ENCODE measurements at regions not wholly inside any gene's neighbourhood (a gene's known extent, or its start where the extent isn't known, plus 50 kb on each side); places are given as distances from the start of the nearest gene placed in this dataset.
A peak's percentile ranks its signal among the peaks of the same experiment; 100 is the strongest.

DNA sequence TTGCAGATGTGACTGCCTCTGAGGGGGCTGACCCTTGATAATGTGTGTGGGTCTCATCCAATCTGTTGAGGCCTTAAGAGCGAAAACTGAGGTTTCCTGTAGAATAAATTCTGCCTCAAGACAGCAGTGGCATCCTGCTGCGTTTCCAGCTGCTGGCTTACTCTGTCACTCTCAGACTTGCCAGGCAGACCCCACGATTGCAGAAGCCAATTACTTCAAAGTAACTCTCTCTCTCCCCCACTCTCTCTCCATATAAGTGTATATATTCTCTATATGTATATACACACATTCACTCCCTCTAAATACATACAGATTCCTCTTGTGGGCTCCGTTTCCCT is 152.5 kb upstream of the ALKAL2 start:
- no peak overlapping the region for H3K4me3 ChIP-seq (ENCODE audit: low read depth, low read length)
- TF ChIP-seq CTCF (IDR thresholded peaks at IDR 0.05; ENCODE audit: low read depth, low read length): no peak
- H3K27ac ChIP-seq: no peak overlapping the region
- no peaks in the 10 kb centered on the region for H3K36me3 ChIP-seq
- no peaks in the 10 kb centered on the region for H3K9me3 ChIP-seq (ENCODE audit: severe bottlenecking)
- DNase-seq: no peak
- no peaks in the 10 kb centered on the region for H3K27me3 ChIP-seq (ENCODE audit: insufficient read depth, low read depth, severe bottlenecking)

DNA sequence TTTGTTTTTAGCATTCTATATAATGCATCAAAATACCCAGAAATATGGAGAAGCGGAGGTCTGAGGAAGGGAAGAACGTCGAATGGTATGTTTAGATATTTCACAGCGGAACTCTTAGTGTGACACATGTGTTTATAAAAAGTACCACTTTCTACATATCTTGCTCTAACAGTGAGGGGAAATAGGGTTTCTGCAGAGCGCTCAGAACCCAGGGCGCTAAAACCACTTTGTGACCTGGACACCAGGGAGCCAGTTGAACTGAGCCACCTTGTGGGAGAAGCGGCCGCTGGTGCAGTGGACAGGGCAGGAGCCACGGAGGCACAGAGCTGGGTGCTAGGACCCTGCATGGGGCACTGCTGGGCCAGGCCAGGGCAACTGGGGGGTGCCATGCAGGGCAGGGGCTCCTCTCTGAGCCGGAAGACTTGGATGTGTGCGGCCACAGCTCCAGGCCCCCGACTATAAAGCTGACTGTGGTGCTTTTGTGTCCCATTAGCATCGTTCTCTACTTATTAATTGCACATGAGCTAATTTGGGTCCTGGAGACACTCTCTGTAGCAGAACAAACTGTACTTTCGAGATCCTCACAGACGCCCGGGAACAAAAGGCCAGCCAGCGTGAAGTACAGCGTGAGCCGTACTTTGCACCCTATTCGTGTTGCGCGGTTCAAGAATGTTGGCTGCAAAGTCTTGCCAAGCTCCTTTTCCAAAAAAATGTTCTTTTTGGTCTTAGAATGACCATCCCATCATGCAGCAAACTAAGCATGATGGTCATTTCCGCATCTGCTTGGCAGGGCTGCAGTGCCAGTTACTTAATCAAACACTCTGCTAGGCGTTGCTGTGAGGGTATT is 151.9 kb upstream of the ALKAL2 start:
- no peak overlapping the region for H3K4me3 ChIP-seq (ENCODE audit: low read depth, low read length)
- H3K27ac ChIP-seq: no peak overlapping the region
- H3K9me3 ChIP-seq (ENCODE audit: severe bottlenecking): no peaks in the 10 kb centered on the region
- no peak for DNase-seq
- H3K27me3 ChIP-seq (ENCODE audit: insufficient read depth, low read depth, severe bottlenecking): no peaks in the 10 kb centered on the region
- no peak for TF ChIP-seq CTCF (IDR thresholded peaks at IDR 0.05; ENCODE audit: low read depth, low read length)
- H3K36me3 ChIP-seq: no peaks in the 10 kb centered on the region

DNA sequence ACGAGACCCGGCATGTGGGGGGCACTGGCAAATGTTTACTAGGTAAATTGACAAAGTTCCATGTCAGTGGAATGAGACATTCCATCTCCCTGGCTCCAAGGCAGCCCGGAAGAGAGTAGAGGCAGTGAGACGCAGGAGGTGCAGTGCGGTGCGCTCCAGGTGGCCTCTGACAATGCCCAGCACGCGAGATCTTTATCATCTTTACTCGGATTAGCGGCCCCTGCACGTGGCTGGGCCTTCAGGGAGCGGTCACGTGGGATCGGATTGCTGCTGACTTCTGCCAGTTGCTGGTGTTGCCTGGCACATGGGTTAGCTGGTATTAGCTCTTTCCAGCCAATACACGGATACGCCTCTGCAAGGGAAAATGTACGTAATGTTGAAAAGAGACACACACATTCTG is 151.2 kb upstream of the ALKAL2 start:
- no peak overlapping the region for H3K4me3 ChIP-seq (ENCODE audit: low read depth, low read length)
- H3K27ac ChIP-seq: no peak overlapping the region
- H3K9me3 ChIP-seq (ENCODE audit: severe bottlenecking): no peaks in the 10 kb centered on the region
- TF ChIP-seq CTCF (IDR thresholded peaks at IDR 0.05; ENCODE audit: low read depth, low read length): no peak
- DNase-seq: peak; percentile 85
- H3K36me3 ChIP-seq: no peaks in the 10 kb centered on the region
- no peaks in the 10 kb centered on the region for H3K27me3 ChIP-seq (ENCODE audit: insufficient read depth, low read depth, severe bottlenecking)

- Histone ChIP-seq H3K9me3 (ENCODE audit: severe bottlenecking) (no peaks in the 10 kb centered on the region), H3K27me3 (ENCODE audit: insufficient read depth, low read depth, severe bottlenecking) (no peaks in the 10 kb centered on the region), H3K4me3 (ENCODE audit: low read depth, low read length) (no peak overlapping the region), H3K27ac (peak overlapping the region; percentile 24), H3K36me3 (no peaks in the 10 kb centered on the region)
- TF ChIP-seq CTCF (IDR thresholded peaks at IDR 0.05; ENCODE audit: low read depth, low read length): no peak
- peak; percentile 73 for DNase-seq
These were observed 150.0 kb upstream of the ALKAL2 start for GRCh38 chr2:437756-438393.

- H3K36me3 ChIP-seq: no peaks in the 10 kb centered on the region
- no peaks in the 10 kb centered on the region for H3K9me3 ChIP-seq (ENCODE audit: severe bottlenecking)
- H3K27ac ChIP-seq: no peak overlapping the region
- H3K4me3 ChIP-seq (ENCODE audit: low read depth, low read length): no peak overlapping the region
- no peaks in the 10 kb centered on the region for H3K27me3 ChIP-seq (ENCODE audit: insufficient read depth, low read depth, severe bottlenecking)
- no peak for DNase-seq
- TF ChIP-seq CTCF (IDR thresholded peaks at IDR 0.05; ENCODE audit: low read depth, low read length): no peak
These were observed 149.3 kb upstream of the ALKAL2 start for GRCh38 chr2:437180-437579.

Measured in WERI-Rb-1 (cell line).